ENCODE measurements at regions not wholly inside any gene's neighbourhood (a gene's known extent, or its start where the extent isn't known, plus 50 kb on each side); places are given as distances from the start of the nearest gene placed in this dataset.
A peak's percentile ranks its signal among the peaks of the same experiment; 100 is the strongest.

- DNase-seq (no peak), FAIRE-seq (no peak)
- intact Hi-C loops (cut with DNase I) = no loop called here
These were observed 132.2 kb downstream of the TMCO5A start for GRCh38 chr15:38066612-38067011.

GRCh38 chr15:38068626-38069391 lies 134.4 kb downstream of the TMCO5A start:
- FAIRE-seq (no peak), DNase-seq (peak in 2 of 5 donors; percentile 54 to 73)
- TF ChIP-seq CTCF (IDR thresholded peaks at IDR 0.05; ENCODE audit: borderline replicate concordance, extremely low read depth, insufficient read depth) = no peak
- Histone ChIP-seq H3K4me3 (ENCODE audit: low read length in 3 of 3) (peak overlapping the region in 2 of 3 donors; percentile 48 to 54), H3K27ac (ENCODE audit: low read depth in 2 of 2, low read length in 2 of 2) (peak overlapping the region; percentile 50 to 55), H3K27me3 (ENCODE audit: control insufficient read depth, insufficient read depth, low read length) (no peaks in the 10 kb centered on the region), H3K9ac (ENCODE audit: low read length in 3 of 3) (peak overlapping the region in 1 of 3 donors; percentile 34), H3K9me3 (ENCODE audit: control insufficient read depth in 2 of 3, insufficient read depth in 1 of 3, low read length in 3 of 3) (no peaks in the 10 kb centered on the region), H3K4me1 (ENCODE audit: control insufficient read depth in 2 of 3, insufficient read depth in 2 of 3, low read depth in 1 of 3, low read length in 3 of 3) (peaks cover 5 to 21% (median 20%) of the 10 kb centered on the region in 3 donors), H3K36me3 (ENCODE audit: control insufficient read depth in 2 of 3, insufficient read depth in 3 of 3, low read length in 3 of 3) (no peaks in the 10 kb centered on the region)
- intact Hi-C loops (cut with DNase I) = no loop called here

More at GRCh38 chr15:38066612-38067011, 132.2 kb downstream of the TMCO5A start:
- no peak overlapping the region for H3K4me3 ChIP-seq (ENCODE audit: low read length in 3 of 3)
- H3K9ac ChIP-seq (ENCODE audit: low read length in 3 of 3) = no peak overlapping the region
- no peak overlapping the region for H3K27ac ChIP-seq (ENCODE audit: low read depth in 2 of 2, low read length in 2 of 2)
- no peak for TF ChIP-seq CTCF (IDR thresholded peaks at IDR 0.05; ENCODE audit: borderline replicate concordance, extremely low read depth, insufficient read depth)
- H3K27me3 ChIP-seq (ENCODE audit: control insufficient read depth, insufficient read depth, low read length) = no peaks in the 10 kb centered on the region
- no peaks in the 10 kb centered on the region for H3K36me3 ChIP-seq (ENCODE audit: control insufficient read depth in 2 of 3, insufficient read depth in 3 of 3, low read length in 3 of 3)
- no peaks in the 10 kb centered on the region for H3K9me3 ChIP-seq (ENCODE audit: control insufficient read depth in 2 of 3, insufficient read depth in 1 of 3, low read length in 3 of 3)
- peaks cover 7 to 15% (median 12%) of the 10 kb centered on the region in 3 donors for H3K4me1 ChIP-seq (ENCODE audit: control insufficient read depth in 2 of 3, insufficient read depth in 2 of 3, low read depth in 1 of 3, low read length in 3 of 3)

GRCh38 chr15:38069511-38070011 lies 135.1 kb downstream of the TMCO5A start:
- Histone ChIP-seq H3K27me3 (ENCODE audit: control insufficient read depth, insufficient read depth, low read length) (no peaks in the 10 kb centered on the region), H3K9me3 (ENCODE audit: control insufficient read depth in 2 of 3, insufficient read depth in 1 of 3, low read length in 3 of 3) (no peaks in the 10 kb centered on the region), H3K4me3 (ENCODE audit: low read length in 3 of 3) (peak overlapping the region in 1 of 3 donors; percentile 48), H3K4me1 (ENCODE audit: control insufficient read depth in 2 of 3, insufficient read depth in 2 of 3, low read depth in 1 of 3, low read length in 3 of 3) (peaks cover 5 to 25% (median 21%) of the 10 kb centered on the region in 3 donors), H3K36me3 (ENCODE audit: control insufficient read depth in 2 of 3, insufficient read depth in 3 of 3, low read length in 3 of 3) (no peaks in the 10 kb centered on the region), H3K9ac (ENCODE audit: low read length in 3 of 3) (no peak overlapping the region), H3K27ac (ENCODE audit: low read depth in 2 of 2, low read length in 2 of 2) (peak overlapping the region in 1 of 2 donors; percentile 50)
- no peak for FAIRE-seq
- TF ChIP-seq CTCF (IDR thresholded peaks at IDR 0.05; ENCODE audit: borderline replicate concordance, extremely low read depth, insufficient read depth) = no peak
- intact Hi-C loops (cut with DNase I) = no loop called here
- peak in 3 of 5 donors; percentile 38 to 68 (median 48) for DNase-seq
